ENCODE measurements at regions not wholly inside any gene's neighbourhood (a gene's known extent, or its start where the extent isn't known, plus 50 kb on each side); places are given as distances from the start of the nearest gene placed in this dataset.

- Histone ChIP-seq H3K27ac (ENCODE audit: low read length) (no peak overlapping the region), H3K79me2 (replicated peaks; ENCODE audit: insufficient read depth, low read length) (no peaks in the 10 kb centered on the region), H2AFZ (ENCODE audit: low read depth, low read length) (no peak overlapping the region), H3K9me3 (ENCODE audit: low read length) (no peaks in the 10 kb centered on the region), H3K9me2 (ENCODE audit: insufficient read depth, low read length) (no peaks in the 10 kb centered on the region), H3K4me2 (ENCODE audit: low read length) (no peak overlapping the region), H3K9ac (ENCODE audit: low read length) (no peak overlapping the region), H3K36me3 (ENCODE audit: insufficient read depth, low read length) (no peaks in the 10 kb centered on the region), H3K4me3 (ENCODE audit: low read length) (no peak overlapping the region), H3K27me3 (ENCODE audit: insufficient read depth, low read depth, low read length) (no peaks in the 10 kb centered on the region), H4K20me1 (ENCODE audit: insufficient read depth) (no peaks in the 10 kb centered on the region), H3F3A (ENCODE audit: insufficient read depth, low read length, poor library complexity, severe bottlenecking) (no peaks in the 10 kb centered on the region)
- no peak for TF ChIP-seq SMC3 (conservative IDR thresholded peaks at IDR 0.05; ENCODE audit: poor library complexity)
- TF ChIP-seq, protein P1, sequence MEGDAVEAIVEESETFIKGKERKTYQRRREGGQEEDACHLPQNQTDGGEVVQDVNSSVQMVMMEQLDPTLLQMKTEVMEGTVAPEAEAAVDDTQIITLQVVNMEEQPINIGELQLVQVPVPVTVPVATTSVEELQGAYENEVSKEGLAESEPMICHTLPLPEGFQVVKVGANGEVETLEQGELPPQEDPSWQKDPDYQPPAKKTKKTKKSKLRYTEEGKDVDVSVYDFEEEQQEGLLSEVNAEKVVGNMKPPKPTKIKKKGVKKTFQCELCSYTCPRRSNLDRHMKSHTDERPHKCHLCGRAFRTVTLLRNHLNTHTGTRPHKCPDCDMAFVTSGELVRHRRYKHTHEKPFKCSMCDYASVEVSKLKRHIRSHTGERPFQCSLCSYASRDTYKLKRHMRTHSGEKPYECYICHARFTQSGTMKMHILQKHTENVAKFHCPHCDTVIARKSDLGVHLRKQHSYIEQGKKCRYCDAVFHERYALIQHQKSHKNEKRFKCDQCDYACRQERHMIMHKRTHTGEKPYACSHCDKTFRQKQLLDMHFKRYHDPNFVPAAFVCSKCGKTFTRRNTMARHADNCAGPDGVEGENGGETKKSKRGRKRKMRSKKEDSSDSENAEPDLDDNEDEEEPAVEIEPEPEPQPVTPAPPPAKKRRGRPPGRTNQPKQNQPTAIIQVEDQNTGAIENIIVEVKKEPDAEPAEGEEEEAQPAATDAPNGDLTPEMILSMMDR (IDR thresholded peaks at IDR 0.05; ENCODE audit: poor library complexity, severe bottlenecking) = no peak
- TF ChIP-seq TAF1 (IDR thresholded peaks at IDR 0.05; ENCODE audit: low read depth) = no peak
- TF ChIP-seq POLR2AphosphoS5 (IDR thresholded peaks at IDR 0.05) = no peak
- TF ChIP-seq RAD21 (conservative IDR thresholded peaks at IDR 0.05) = no peak
- TF ChIP-seq MXI1 (conservative IDR thresholded peaks at IDR 0.05; ENCODE audit: poor library complexity, severe bottlenecking) = no peak
- TF ChIP-seq EZH2 (IDR thresholded peaks at IDR 0.05; ENCODE audit: borderline replicate concordance, insufficient read depth, low read length, poor library complexity, severe bottlenecking) = no peak
- no peak for TF ChIP-seq REST (IDR thresholded peaks at IDR 0.05; ENCODE audit: borderline replicate concordance)
- no peak for TF ChIP-seq EP300 (conservative IDR thresholded peaks at IDR 0.05; ENCODE audit: poor library complexity, severe bottlenecking)
These were observed 607.4 kb upstream of the FAM241A start for GRCh38 chr4:111537871-111538270.

DNA sequence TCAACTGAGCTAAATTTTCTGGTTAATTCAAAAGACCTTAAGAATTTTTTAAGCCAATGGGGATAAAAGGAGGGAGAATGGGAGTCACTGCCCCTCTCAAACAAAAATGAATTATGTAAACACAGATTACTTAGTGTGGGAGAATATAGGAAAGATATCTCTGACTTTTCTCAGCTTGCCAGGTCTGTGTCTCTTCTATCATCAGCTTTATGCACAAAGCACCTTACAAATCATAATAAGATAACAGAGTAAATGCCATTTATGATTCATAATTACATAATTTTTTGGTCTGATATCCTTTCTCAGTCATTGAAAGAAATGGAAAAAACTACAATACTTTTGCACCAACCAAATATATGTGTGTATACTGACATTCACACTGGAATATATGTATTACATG is 604.6 kb upstream of the FAM241A start:
- Histone ChIP-seq H3K9me2 (ENCODE audit: insufficient read depth, low read length) (no peaks in the 10 kb centered on the region), H4K20me1 (ENCODE audit: insufficient read depth) (no peaks in the 10 kb centered on the region), H3K36me3 (ENCODE audit: insufficient read depth, low read length) (no peaks in the 10 kb centered on the region), H3K9me3 (ENCODE audit: low read length) (no peaks in the 10 kb centered on the region), H3K4me2 (ENCODE audit: low read length) (no peak overlapping the region), H3K4me3 (ENCODE audit: low read length) (no peak overlapping the region), H3K79me2 (replicated peaks; ENCODE audit: insufficient read depth, low read length) (no peaks in the 10 kb centered on the region), H2AFZ (ENCODE audit: low read depth, low read length) (no peak overlapping the region), H3K27me3 (ENCODE audit: insufficient read depth, low read depth, low read length) (no peaks in the 10 kb centered on the region), H3F3A (ENCODE audit: insufficient read depth, low read length, poor library complexity, severe bottlenecking) (no peaks in the 10 kb centered on the region), H3K9ac (ENCODE audit: low read length) (no peak overlapping the region), H3K27ac (ENCODE audit: low read length) (no peak overlapping the region)
- TF ChIP-seq SMC3 (conservative IDR thresholded peaks at IDR 0.05; ENCODE audit: poor library complexity) (no peak), POLR2AphosphoS5 (IDR thresholded peaks at IDR 0.05) (no peak), EZH2 (IDR thresholded peaks at IDR 0.05; ENCODE audit: borderline replicate concordance, insufficient read depth, low read length, poor library complexity, severe bottlenecking) (no peak), EP300 (conservative IDR thresholded peaks at IDR 0.05; ENCODE audit: poor library complexity, severe bottlenecking) (no peak), RAD21 (conservative IDR thresholded peaks at IDR 0.05) (no peak), REST (IDR thresholded peaks at IDR 0.05; ENCODE audit: borderline replicate concordance) (no peak), MXI1 (conservative IDR thresholded peaks at IDR 0.05; ENCODE audit: poor library complexity, severe bottlenecking) (no peak), TAF1 (IDR thresholded peaks at IDR 0.05; ENCODE audit: low read depth) (no peak)
- TF ChIP-seq, protein P1 (IDR thresholded peaks at IDR 0.05; ENCODE audit: poor library complexity, severe bottlenecking) = no peak
